Adrenal gland (tissue), 5 donors: ENCODE measurements at regions not wholly inside any gene's neighbourhood (a gene's known extent, or its start where the extent isn't known, plus 50 kb on each side); places are given as distances from the start of the nearest gene placed in this dataset.

Experiments
- POLR2A ChIP-seq, 2 donors: fragments of 450-650 bp; IDR thresholded peaks; one replicate each; pipeline ENCODE4 v1.6.1; 2017; ENCODE audit warnings: antibody characterized with exemption in 2 of 2, mild to moderate bottlenecking in 2 of 2, moderate library complexity in 1 of 2
- TF ChIP-seq, protein P1 (sequence below), 6 experiments: fragments of 450-650 bp in 4 of 6; fragments of 200-600 bp in 2 of 6; sonication (generic) in 1 of 6; IDR thresholded peaks; 1 replicate in 5 of 6; 2 replicates in 1 of 6; pipeline versions ENCODE4 v1.5.1 to v1.8.0; 2016 to 2021; ENCODE audit warnings: antibody characterized with exemption in 6 of 6, mild to moderate bottlenecking in 2 of 6, moderate library complexity in 1 of 6
- donor health status: DM: no; HTN: no; CAD: no.

DNA sequence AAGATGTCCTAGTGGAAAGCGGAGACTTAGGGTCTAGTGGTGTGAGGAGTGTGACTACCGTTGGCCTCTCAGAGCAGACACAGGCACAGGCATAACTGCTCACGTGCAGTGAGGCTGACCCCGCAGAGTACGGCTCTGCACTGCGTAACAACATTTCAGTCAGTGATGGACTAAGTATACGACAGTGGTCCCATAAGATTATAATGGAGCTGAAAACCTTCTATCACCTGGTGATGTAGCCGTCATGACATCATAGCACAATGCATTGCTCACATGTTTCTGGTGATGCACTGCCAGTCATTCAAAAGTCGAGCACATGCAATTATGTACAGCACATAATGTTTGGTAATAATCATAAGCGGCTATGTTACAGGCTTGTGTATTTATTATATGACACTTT, 179.6 kb downstream of the VAPA start:
- TF ChIP-seq, protein P1, sequence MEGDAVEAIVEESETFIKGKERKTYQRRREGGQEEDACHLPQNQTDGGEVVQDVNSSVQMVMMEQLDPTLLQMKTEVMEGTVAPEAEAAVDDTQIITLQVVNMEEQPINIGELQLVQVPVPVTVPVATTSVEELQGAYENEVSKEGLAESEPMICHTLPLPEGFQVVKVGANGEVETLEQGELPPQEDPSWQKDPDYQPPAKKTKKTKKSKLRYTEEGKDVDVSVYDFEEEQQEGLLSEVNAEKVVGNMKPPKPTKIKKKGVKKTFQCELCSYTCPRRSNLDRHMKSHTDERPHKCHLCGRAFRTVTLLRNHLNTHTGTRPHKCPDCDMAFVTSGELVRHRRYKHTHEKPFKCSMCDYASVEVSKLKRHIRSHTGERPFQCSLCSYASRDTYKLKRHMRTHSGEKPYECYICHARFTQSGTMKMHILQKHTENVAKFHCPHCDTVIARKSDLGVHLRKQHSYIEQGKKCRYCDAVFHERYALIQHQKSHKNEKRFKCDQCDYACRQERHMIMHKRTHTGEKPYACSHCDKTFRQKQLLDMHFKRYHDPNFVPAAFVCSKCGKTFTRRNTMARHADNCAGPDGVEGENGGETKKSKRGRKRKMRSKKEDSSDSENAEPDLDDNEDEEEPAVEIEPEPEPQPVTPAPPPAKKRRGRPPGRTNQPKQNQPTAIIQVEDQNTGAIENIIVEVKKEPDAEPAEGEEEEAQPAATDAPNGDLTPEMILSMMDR (IDR thresholded peaks at IDR 0.05), result no peak
- TF ChIP-seq POLR2A (IDR thresholded peaks at IDR 0.05), result no peak
